Kidney (tissue), 13 donors: ENCODE measurements at regions not wholly inside any gene's neighbourhood (a gene's known extent, or its start where the extent isn't known, plus 50 kb on each side); places are given as distances from the start of the nearest gene placed in this dataset.

Experiments used
- DNase-seq, 5 donors: peaks; one replicate each; pipeline ENCODE4 v3.0.0-alpha.2; 2013 to 2020
- FAIRE-seq: peaks from 2 replicates; lab custom pipeline; 2012; peaks lifted over from hg19 to GRCh38; lab: Jason Lieb, UNC
- H3K27ac ChIP-seq, 2 donors: one replicate each; pipeline ENCODE4 v1.7.0; 2013; ENCODE audit warnings: low read depth in 2 of 2, low read length in 2 of 2, inconsistent platforms in 1 of 2
- H3K27me3 ChIP-seq: one replicate; pipeline ENCODE4 v1.7.1; 2013; ENCODE audit warnings: low read length, inconsistent platforms; ENCODE audit not compliant: control insufficient read depth, insufficient read depth
- H3K36me3 ChIP-seq, 3 donors: one replicate each; pipeline versions ENCODE4 v1.7.0 to v1.7.1; 2013; ENCODE audit warnings: low read length in 3 of 3, control low read depth in 1 of 3, inconsistent platforms in 1 of 3; ENCODE audit not compliant: insufficient read depth in 3 of 3, control insufficient read depth in 2 of 3
- H3K4me1 ChIP-seq, 3 donors: one replicate each; pipeline versions ENCODE4 v1.7.0 to v1.7.1; 2013; ENCODE audit warnings: low read length in 3 of 3, inconsistent platforms in 1 of 3, low read depth in 1 of 3; ENCODE audit not compliant: control insufficient read depth in 2 of 3, insufficient read depth in 2 of 3
- H3K4me3 ChIP-seq, 3 donors: one replicate each; pipeline versions ENCODE4 v1.7.0 to v1.8.1; 2013; ENCODE audit warnings: low read length in 3 of 3, control low read depth in 1 of 3, inconsistent platforms in 1 of 3
- H3K9ac ChIP-seq, 3 donors: one replicate each; pipeline versions ENCODE4 v1.7.0 to v1.7.1; 2013; ENCODE audit warnings: low read length in 3 of 3, control low read depth in 1 of 3, inconsistent platforms in 1 of 3
- H3K9me3 ChIP-seq, 3 donors: one replicate each; pipeline versions ENCODE4 v1.7.0 to v1.7.1; 2013; ENCODE audit warnings: low read length in 3 of 3, control low read depth in 1 of 3, inconsistent platforms in 1 of 3; ENCODE audit not compliant: control insufficient read depth in 2 of 3, insufficient read depth in 1 of 3
- CTCF ChIP-seq: IDR thresholded peaks from 3 replicates; pipeline ENCODE4 v1.5.1; 2012; ENCODE audit warnings: mild to moderate bottlenecking, moderate library complexity, borderline replicate concordance; ENCODE audit not compliant: insufficient read depth; ENCODE audit errors: extremely low read depth
- intact Hi-C: fragments of 100-400 bp; cut with DNase I; formaldehyde crosslinking; loops from one replicate; pipeline ENCODE4 v1.11.1; 2022
- donor health status: control.
- donor health status: control.
- donor health status: control.
- donor health status: control.
- donor health status: control.
- donor health status: DM: yes; HTN: yes; CAD: no.
- donor health status: Normal renal cell carcinoma (clear cell type).

DNA sequence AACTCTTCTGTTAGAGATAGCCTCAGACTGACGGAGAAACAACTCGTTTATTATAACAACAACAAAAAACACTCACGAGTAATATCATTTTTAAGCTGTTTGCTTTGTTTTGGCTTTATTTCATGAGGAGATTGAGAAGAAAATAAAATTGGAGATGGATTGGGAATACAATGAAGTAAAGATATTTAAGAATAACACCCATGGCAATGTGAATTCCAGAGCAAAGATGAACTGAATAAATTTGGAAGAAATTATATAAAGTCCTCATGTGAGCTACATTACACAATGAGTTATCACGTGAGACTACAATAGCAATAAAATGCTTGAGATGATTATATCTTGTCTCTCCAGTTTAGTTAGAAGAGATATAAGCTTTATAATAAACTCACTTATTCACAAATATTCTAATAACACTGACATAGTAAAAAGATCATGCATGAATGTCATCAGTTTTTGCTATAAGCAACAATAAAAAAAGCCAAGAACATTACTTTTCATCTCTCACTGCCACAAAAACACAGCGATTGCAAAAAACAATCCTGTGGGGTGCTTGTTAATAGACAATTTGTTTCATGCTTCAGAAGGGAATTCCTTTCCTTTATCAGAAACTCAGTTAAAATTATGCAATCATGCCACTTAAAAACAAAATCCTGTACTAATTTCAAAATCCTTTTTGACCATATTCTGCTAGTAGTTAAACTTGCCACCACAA lies 696.7 kb upstream of the MARCKS start:
- intact Hi-C loops = no loop called here
- Histone ChIP-seq H3K27ac (no peak overlapping the region), H3K9ac (no peak overlapping the region), H3K36me3 (no peaks in the 10 kb centered on the region), H3K4me1 (no peaks in the 10 kb centered on the region), H3K4me3 (no peak overlapping the region), H3K9me3 (no peaks in the 10 kb centered on the region), H3K27me3 (no peaks in the 10 kb centered on the region)
- no peak for FAIRE-seq
- no peak for DNase-seq
- TF ChIP-seq CTCF = no peak

- no peaks in the 10 kb centered on the region for H3K9me3 ChIP-seq
- FAIRE-seq = no peak
- TF ChIP-seq CTCF = no peak
- no peaks in the 10 kb centered on the region for H3K4me1 ChIP-seq
- H3K4me3 ChIP-seq = no peak overlapping the region
- H3K9ac ChIP-seq = no peak overlapping the region
- DNase-seq = no peak
- no peaks in the 10 kb centered on the region for H3K36me3 ChIP-seq
- H3K27me3 ChIP-seq = no peaks in the 10 kb centered on the region
- intact Hi-C loops = no loop called here
- H3K27ac ChIP-seq = no peak overlapping the region
Observed at GRCh38 chr6:113161018-113161315, 696.2 kb upstream of the MARCKS start.

DNA sequence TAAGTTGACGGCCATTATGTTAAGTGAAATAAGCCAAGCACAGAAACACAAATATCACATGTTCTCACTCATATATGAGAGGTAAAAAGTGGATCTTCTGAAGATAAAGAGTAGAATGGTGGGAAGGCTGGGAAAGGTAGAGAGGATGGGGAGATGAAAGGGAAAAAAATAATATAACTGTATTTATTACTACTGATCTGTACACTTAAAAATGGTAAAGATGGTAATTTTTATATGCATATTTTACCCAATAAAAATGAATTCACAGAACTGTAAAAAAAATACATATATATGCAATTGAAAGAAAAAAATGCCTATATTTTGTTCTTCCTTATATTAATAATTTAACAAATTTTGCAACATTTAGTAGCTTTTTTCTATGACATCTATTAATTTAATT lies 694.4 kb upstream of the MARCKS start:
- TF ChIP-seq CTCF = no peak
- intact Hi-C loops = no loop called here
- Histone ChIP-seq H3K27me3 (no peaks in the 10 kb centered on the region), H3K4me3 (no peak overlapping the region), H3K9ac (no peak overlapping the region), H3K27ac (no peak overlapping the region), H3K4me1 (no peaks in the 10 kb centered on the region), H3K36me3 (no peaks in the 10 kb centered on the region), H3K9me3 (no peaks in the 10 kb centered on the region)
- DNase-seq (no peak), FAIRE-seq (peak; percentile 79)

DNA sequence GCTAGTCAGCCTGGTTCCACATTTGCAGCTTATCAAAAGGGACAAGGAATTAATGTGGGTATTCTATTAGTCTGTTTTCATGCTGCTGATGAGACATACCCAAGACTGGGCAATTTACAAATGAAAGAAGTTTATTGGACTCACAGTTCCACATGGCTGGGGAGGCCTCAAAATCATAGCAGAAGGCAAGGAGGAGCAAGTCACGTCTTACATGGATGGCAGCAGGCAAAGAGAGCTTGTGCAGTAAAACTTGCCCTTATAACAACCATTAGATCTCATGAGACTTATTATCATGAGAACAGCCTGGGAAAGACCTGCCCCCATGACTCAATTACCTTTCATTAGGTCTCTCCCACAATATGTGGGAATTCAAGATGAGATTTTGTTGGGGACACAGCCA lies 689.1 kb upstream of the MARCKS start:
- FAIRE-seq (no peak), DNase-seq (no peak)
- peaks cover 0 to 7% (median 0%) of the 10 kb centered on the region in 3 donors for H3K9me3 ChIP-seq
- H3K9ac ChIP-seq = no peak overlapping the region
- no peak overlapping the region for H3K27ac ChIP-seq
- no peaks in the 10 kb centered on the region for H3K4me1 ChIP-seq
- TF ChIP-seq CTCF = no peak
- intact Hi-C loops = no loop called here
- H3K4me3 ChIP-seq = no peak overlapping the region
- H3K27me3 ChIP-seq = no peaks in the 10 kb centered on the region
- H3K36me3 ChIP-seq = no peaks in the 10 kb centered on the region
